Esophagus muscularis mucosa (tissue), 4 donors: ENCODE measurements at regions not wholly inside any gene's neighbourhood (a gene's known extent, or its start where the extent isn't known, plus 50 kb on each side); places are given as distances from the start of the nearest gene placed in this dataset.

Source experiments
- DNase-seq: peaks from one replicate; pipeline ENCODE4 v3.0.0-alpha.2; 2017; ENCODE audit errors: extremely low spot score
- H3K27ac ChIP-seq, 4 donors: fragments of 200-600 bp; sonication (generic); replicated peaks in 1 of 4; 1 replicate in 3 of 4; 2 replicates in 1 of 4; pipeline ENCODE4 v1.5.1; 2016 to 2019; ENCODE audit warnings: mild to moderate bottlenecking in 1 of 4
- H3K27me3 ChIP-seq, 4 donors: fragments of 200-600 bp; sonication (generic); one replicate each; pipeline versions ENCODE4 v1.5.1 to v1.6.0; 2016 to 2019
- H3K36me3 ChIP-seq, 4 donors: fragments of 200-600 bp; sonication (generic); one replicate each; pipeline ENCODE4 v1.5.1; 2016 to 2019
- H3K4me1 ChIP-seq, 4 donors: fragments of 200-600 bp; sonication (generic); one replicate each; pipeline ENCODE4 v1.5.1; 2016 to 2019
- H3K4me3 ChIP-seq, 4 donors: fragments of 200-600 bp; sonication (generic); 1 replicate in 2 of 4; 2 replicates in 2 of 4; pipeline ENCODE4 v1.5.1; 2016 to 2019; ENCODE audit warnings: mild to moderate bottlenecking in 4 of 4, moderate library complexity in 1 of 4
- H3K9me3 ChIP-seq, 4 donors: fragments of 200-600 bp; sonication (generic); 1 replicate in 3 of 4; 2 replicates in 1 of 4; pipeline ENCODE4 v1.5.1; 2016 to 2019
- EP300 ChIP-seq: sonication (generic); formaldehyde crosslinking; IDR thresholded peaks from one replicate; pipeline ENCODE4 v1.6.1; 2017; ENCODE audit warnings: antibody characterized with exemption
- POLR2A ChIP-seq: fragments of 450-650 bp; IDR thresholded peaks from one replicate; pipeline ENCODE4 v1.6.1; 2017; ENCODE audit warnings: antibody characterized with exemption, moderate library complexity, mild to moderate bottlenecking, low read depth
- POLR2AphosphoS5 ChIP-seq, 2 donors: sonication (generic); formaldehyde crosslinking; IDR thresholded peaks; one replicate each; pipeline ENCODE4 v1.6.1; 2017; ENCODE audit warnings: antibody characterized with exemption in 2 of 2
- WGBS: methylation state at CpG from one replicate; pipeline ENCODE4 v1.1.5; 2018; 5-methylcytosine and 5-hydroxymethylcytosine counted together
- intact Hi-C: fragments of 100-400 bp; cut with DNase I; formaldehyde crosslinking; loops from one replicate; pipeline ENCODE4 v1.15.1; 2023
- TF ChIP-seq, protein P1 (sequence below), 3 experiments: fragments of 200-600 bp in 2 of 3; fragments of 450-650 bp in 1 of 3; sonication (generic) in 2 of 3; IDR thresholded peaks; one replicate each; pipeline ENCODE4 v1.5.1; 2017 to 2019; ENCODE audit warnings: antibody characterized with exemption in 3 of 3, mild to moderate bottlenecking in 2 of 3, moderate library complexity in 1 of 3

DNA sequence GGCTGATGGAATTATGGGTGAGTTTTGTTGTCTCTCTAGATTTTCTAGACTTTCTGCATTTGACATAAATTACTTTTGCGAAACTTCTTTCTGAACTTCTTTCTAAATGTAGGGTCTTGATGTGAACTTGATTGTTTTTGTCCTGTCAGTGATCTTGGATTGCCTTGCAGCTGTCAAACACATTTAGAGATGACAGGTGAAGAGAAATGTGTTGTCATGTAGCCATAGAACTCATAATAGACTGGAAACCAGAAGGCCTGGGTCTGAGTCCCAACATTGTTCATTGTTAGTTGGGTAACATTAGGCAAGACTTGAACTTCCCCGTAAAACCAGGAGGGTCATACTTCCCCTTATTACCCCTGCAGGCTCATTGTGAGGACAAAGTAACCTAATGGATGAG is 109.0 kb downstream of the LRIG3 start:
- DNase-seq: no peak
- TF ChIP-seq POLR2A (no peak), EP300 (no peak), POLR2AphosphoS5 (IDR thresholded peaks at IDR 0.05) (no peak)
- TF ChIP-seq, protein P1, sequence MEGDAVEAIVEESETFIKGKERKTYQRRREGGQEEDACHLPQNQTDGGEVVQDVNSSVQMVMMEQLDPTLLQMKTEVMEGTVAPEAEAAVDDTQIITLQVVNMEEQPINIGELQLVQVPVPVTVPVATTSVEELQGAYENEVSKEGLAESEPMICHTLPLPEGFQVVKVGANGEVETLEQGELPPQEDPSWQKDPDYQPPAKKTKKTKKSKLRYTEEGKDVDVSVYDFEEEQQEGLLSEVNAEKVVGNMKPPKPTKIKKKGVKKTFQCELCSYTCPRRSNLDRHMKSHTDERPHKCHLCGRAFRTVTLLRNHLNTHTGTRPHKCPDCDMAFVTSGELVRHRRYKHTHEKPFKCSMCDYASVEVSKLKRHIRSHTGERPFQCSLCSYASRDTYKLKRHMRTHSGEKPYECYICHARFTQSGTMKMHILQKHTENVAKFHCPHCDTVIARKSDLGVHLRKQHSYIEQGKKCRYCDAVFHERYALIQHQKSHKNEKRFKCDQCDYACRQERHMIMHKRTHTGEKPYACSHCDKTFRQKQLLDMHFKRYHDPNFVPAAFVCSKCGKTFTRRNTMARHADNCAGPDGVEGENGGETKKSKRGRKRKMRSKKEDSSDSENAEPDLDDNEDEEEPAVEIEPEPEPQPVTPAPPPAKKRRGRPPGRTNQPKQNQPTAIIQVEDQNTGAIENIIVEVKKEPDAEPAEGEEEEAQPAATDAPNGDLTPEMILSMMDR (IDR thresholded peaks at IDR 0.05): no peak
- intact Hi-C loops: no loop called here
- Histone ChIP-seq H3K4me3 (no peak overlapping the region), H3K9me3 (no peaks in the 10 kb centered on the region), H3K4me1 (peaks cover 12 to 28% (median 21%) of the 10 kb centered on the region in 4 donors), H3K27ac (no peak overlapping the region), H3K27me3 (no peaks in the 10 kb centered on the region), H3K36me3 (no peaks in the 10 kb centered on the region)
- WGBS: 88% methylated on average over 2 of the region's 2 CpGs

- no peak overlapping the region for H3K4me3 ChIP-seq
- WGBS: 80% methylated on average over 2 of the region's 2 CpGs
- intact Hi-C loops: no loop called here
Measured at GRCh38 chr12:58812214-58812613, 108.1 kb downstream of the LRIG3 start.

DNA sequence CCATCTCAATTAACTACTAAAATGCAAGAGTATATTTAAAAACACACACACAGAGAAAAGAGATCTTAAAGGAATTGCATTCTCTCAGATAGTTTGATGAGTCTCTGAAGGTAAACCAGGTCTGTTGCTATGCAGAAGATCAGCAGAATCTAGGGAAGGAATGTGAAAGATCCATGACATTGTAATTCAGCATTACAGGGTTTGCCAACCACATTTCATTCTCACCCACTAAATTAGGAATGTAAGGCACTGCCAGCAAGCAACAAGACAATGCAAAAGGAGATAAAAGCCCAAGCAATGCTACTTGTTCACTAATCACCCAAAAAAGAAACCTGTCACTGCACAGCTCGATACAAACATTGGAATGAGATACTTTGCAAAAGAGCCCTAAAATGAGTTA is 106.3 kb downstream of the LRIG3 start:
- WGBS: 35% methylated on average over 1 of the region's 1 CpG
- DNase-seq: no peak
- peaks cover 12 to 32% (median 23%) of the 10 kb centered on the region in 4 donors for H3K4me1 ChIP-seq
- H3K9me3 ChIP-seq: no peaks in the 10 kb centered on the region
- no peaks in the 10 kb centered on the region for H3K36me3 ChIP-seq
- H3K4me3 ChIP-seq: no peak overlapping the region
- TF ChIP-seq, protein P1 (IDR thresholded peaks at IDR 0.05): no peak
- no peak for TF ChIP-seq POLR2A
- TF ChIP-seq POLR2AphosphoS5 (IDR thresholded peaks at IDR 0.05): no peak
- TF ChIP-seq EP300: no peak
- intact Hi-C loops: no loop called here
- no peak overlapping the region for H3K27ac ChIP-seq
- no peaks in the 10 kb centered on the region for H3K27me3 ChIP-seq

More at GRCh38 chr12:58812214-58812613, 108.1 kb downstream of the LRIG3 start:
- no peak overlapping the region for H3K27ac ChIP-seq
- DNase-seq: no peak
- TF ChIP-seq POLR2AphosphoS5 (IDR thresholded peaks at IDR 0.05) (no peak), EP300 (no peak), POLR2A (no peak)
- TF ChIP-seq, protein P1 (IDR thresholded peaks at IDR 0.05): no peak
- no peaks in the 10 kb centered on the region for H3K9me3 ChIP-seq
- H3K4me1 ChIP-seq: peaks cover 12 to 29% (median 22%) of the 10 kb centered on the region in 4 donors
- H3K36me3 ChIP-seq: no peaks in the 10 kb centered on the region
- no peaks in the 10 kb centered on the region for H3K27me3 ChIP-seq

DNA sequence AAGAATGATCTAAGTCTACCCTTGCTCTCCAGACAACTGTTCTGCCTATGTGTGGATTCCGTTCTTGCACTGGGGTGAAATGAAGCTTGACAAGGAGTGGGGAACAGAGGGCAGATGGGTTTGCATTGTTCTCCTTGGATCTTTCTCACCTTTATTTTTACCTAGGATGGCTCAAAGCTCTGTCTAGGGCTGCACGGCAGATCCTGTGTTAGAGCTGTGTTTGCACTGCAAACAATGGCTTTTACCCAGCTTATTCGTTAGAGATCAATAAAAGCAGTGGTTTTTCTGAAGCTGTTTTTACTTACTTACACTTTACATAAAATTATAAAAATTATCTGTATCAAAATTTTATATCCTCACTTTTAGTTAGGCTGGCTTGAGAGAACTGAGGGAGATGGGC is 105.1 kb downstream of the LRIG3 start:
- Histone ChIP-seq H3K27me3 (no peaks in the 10 kb centered on the region), H3K36me3 (no peaks in the 10 kb centered on the region), H3K4me1 (peaks cover 12 to 42% (median 31%) of the 10 kb centered on the region in 4 donors), H3K9me3 (no peaks in the 10 kb centered on the region), H3K27ac (no peak overlapping the region), H3K4me3 (no peak overlapping the region)
- DNase-seq: no peak
- intact Hi-C loops: no loop called here
- WGBS: 88% methylated on average over 3 of the region's 3 CpGs
- TF ChIP-seq, protein P1 (IDR thresholded peaks at IDR 0.05): no peak
- TF ChIP-seq EP300: no peak
- no peak for TF ChIP-seq POLR2AphosphoS5 (IDR thresholded peaks at IDR 0.05)
- TF ChIP-seq POLR2A: no peak

- 67% methylated on average over 1 of the region's 1 CpG for WGBS
- Histone ChIP-seq H3K27me3 (no peaks in the 10 kb centered on the region), H3K9me3 (no peaks in the 10 kb centered on the region), H3K36me3 (no peaks in the 10 kb centered on the region), H3K27ac (no peak overlapping the region), H3K4me3 (no peak overlapping the region), H3K4me1 (peaks cover under 1 to 25% (median 20%) of the 10 kb centered on the region in 4 donors)
- TF ChIP-seq POLR2AphosphoS5 (IDR thresholded peaks at IDR 0.05) (no peak), EP300 (no peak), POLR2A (no peak)
- TF ChIP-seq, protein P1 (IDR thresholded peaks at IDR 0.05): no peak
- intact Hi-C loops: no loop called here
- no peak for DNase-seq
Measured at GRCh38 chr12:58818546-58818945, 101.8 kb downstream of the LRIG3 start.
